Stomach (tissue), 4 donors: ENCODE measurements at regions not wholly inside any gene's neighbourhood (a gene's known extent, or its start where the extent isn't known, plus 50 kb on each side); places are given as distances from the start of the nearest gene placed in this dataset.

ENCODE experiments used
- CTCF ChIP-seq, 7 experiments: fragments of 450-650 bp in 4 of 7; fragments of 200-600 bp in 3 of 7; sonication (generic) in 3 of 7; IDR thresholded peaks; one replicate each; pipeline ENCODE4 v1.5.1; 2016 to 2019; ENCODE audit warnings: antibody characterized with exemption in 7 of 7, control low read depth in 2 of 7, mild to moderate bottlenecking in 1 of 7
- POLR2AphosphoS5 ChIP-seq, 3 donors: sonication (generic); formaldehyde crosslinking; IDR thresholded peaks; one replicate each; pipeline ENCODE4 v1.6.1; 2016; ENCODE audit warnings: antibody characterized with exemption in 3 of 3

GRCh38 chr9:12958279-12958678 lies 183.5 kb downstream of the LURAP1L start:
- no peak for TF ChIP-seq CTCF (IDR thresholded peaks at IDR 0.05)
- TF ChIP-seq POLR2AphosphoS5 (IDR thresholded peaks at IDR 0.05) = no peak
